HG03159 (cell line): ENCODE measurements at regions not wholly inside any gene's neighbourhood (a gene's known extent, or its start where the extent isn't known, plus 50 kb on each side); places are given as distances from the start of the nearest gene placed in this dataset.
"Not testable (repeated sequence)": the region's sequence is repeated elsewhere in the genome, so short reads cannot be mapped to it uniquely, and the experiment has no call there.

Source experiments
- ATAC-seq: cut with Tn5 transposase; IDR thresholded peaks from one replicate; pipeline ENCODE4 v1.9.1; 2021; ENCODE audit warnings: mild to moderate bottlenecking, moderate library complexity; ENCODE audit not compliant: unreplicated experiment

DNA sequence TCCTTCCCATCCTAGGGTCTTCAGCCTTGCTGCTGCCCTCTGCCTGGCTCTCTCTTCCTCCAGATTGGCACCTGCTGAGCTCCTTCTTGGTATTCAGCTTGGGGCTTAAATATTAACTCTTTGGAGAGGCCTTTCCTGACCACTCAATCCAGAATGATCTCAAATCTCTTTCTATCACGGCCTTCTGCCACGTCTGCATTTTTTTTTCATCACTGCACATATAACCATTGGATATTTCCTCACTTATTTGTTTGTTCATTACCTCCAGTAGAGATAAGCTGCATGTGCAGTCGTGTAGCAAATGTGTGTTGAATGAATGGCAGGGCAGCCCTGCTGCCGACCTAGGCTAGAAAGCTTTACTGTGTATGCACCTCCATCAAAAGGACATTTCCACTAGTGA, 51.6 kb upstream of the MPP7 start:
- no peak for ATAC-seq

DNA sequence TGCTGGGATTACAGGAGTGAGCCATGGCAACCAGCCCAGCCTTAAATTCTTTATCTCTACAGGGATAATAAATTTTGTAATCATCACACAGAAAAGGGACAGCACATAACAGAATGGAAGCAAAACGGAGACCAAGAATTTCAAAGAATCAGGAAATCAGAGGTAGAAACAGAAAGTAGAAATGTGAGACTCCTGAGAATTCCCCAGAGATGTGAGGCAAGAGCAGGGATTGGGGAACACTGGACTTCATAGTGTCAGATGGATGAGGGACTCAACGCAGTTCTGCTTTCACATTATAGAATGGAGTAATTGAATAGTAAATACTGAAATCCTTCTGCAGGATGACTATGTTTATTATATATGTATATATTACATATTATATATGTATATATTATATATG, 52.5 kb upstream of the MPP7 start:
- ATAC-seq: no peak

DNA sequence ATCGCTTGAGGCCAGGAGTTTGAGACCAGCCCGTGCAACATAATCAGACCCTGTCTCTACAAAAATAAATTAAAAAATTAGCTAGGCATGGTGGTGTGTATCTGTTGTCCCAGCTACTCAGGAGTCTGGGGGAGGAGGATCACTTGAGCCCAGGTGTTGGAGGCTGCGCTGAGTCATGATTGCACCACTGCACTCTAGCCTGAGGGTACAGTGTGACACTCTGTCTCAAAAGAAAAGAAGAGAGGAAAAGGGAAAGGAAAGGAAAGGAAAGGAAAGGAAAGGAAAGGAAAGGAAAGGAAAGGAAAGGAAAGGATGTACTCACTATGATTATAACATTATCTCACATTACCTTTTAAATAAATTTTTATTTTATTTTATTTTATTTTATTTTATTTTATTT, 56.5 kb upstream of the MPP7 start:
- ATAC-seq: no peak

DNA sequence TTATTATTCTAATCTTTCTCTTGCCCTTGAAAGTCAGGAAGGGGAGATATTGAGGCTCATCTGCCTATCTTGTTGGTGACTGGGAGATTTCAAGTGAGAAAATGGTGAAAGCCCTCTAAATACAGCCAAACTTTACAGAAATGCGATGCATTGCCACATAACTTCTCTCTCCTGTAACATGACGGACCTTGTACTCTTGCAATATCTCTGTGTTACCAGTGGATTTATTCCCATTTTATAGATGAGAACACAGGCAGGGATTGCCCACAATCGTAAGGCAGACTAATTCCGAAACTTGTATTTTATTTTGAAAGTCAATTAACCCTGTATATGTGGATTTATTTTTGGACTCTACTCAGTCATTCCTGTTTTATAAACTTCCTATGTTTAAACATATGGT, 57.3 kb upstream of the MPP7 start:
- no peak for ATAC-seq

DNA sequence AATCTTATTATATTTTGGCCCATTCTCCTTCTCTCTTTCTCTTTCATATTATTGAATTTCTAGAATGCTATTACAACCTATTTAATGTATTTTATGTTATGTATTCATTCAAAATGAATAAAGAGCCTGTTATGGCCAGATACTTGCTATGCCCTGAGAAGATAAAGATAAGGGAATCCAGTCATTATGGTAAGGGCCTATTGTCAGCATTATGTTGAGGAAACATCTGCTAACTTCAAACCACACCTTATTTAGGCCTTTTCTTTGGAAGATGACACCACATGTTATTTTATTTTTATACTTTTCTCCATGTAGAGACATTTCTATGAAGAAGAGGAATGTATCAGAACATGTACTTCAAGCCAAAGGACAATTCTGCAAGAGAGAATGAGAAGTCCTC, 60.5 kb upstream of the MPP7 start:
- ATAC-seq: no peak

DNA sequence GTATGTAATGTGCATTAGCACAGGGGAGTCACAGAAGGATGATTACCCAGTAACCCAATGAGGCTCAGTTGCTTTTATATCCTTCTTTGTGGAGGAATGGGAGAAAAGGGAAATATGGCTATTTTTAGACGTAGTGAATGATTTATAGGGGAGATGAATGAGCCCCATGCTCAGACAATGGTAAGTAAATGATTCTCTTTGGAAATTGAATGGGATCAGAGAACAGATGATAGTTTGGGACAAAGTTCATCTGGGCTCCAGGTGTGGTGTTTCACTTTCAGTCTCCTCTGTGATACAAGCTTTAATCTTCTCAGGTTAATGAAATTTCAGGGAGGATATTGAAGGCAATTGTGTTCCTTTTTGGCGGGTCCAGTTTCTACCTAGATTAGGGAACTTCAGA, 63.0 kb upstream of the MPP7 start:
- ATAC-seq: no peak

DNA sequence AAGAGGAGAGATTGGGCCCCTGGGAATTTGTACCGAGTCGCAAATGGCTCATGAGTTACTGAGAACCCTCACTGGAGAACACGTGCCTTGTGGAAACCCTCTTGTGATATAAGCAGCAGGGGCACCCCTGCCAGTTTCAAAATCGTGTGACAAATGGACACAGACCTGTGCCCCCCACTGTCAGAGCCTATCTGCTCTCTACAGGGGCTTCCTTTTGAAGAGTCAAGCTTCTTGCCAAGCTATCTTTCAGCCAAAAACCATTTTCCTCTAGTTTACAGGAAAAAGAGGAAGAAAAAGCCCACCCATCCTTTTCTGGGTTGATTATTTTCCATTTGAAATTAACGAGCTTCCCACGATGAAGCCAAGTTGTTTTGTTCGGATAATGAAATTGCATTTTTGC, 64.1 kb upstream of the MPP7 start:
- ATAC-seq: no peak

DNA sequence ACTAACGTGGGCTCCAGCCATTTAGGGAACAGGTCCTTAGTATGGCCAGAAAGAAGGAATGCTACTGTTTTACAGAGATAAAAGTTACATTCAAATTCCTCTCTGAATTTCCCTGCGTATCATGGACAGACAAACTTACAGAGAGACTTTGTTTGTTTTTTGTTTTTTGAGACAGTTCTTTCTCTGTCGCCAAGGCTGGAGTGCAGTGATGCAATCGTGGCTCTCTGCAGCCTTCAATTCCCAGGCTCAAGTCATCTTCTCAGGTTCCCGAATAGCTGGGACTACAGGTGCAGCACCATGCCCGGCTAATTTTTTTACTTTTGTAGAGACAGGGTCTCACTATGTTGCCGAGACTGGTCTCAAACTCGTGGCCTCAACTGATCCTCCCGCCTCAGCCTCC, 64.5 kb upstream of the MPP7 start:
- no peak for ATAC-seq

DNA sequence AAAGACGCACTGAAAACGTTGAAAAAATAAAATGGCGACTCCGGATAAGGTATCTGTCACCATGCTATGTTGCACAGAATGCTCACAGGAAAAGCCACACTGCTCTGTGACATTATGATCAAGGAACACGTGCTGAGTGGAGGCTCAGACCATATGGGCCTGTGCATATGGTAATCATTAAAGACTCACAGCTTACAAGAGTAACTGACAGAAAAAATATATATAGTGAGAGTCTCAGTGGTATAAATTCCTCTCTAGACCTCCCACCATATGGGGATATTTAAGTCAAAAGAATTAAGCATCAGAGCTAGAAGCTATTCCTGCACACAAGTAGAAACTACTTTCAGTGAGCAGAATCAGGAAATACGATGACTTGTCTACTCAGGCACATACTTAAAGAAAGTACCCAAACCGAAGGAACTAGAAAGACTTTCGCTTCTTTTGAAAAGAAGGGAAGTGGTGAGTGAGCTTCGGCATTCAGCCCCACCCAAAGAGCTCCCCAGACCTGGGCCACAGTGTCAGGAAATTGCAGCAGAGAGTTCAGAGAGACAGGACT, 65.1 kb upstream of the MPP7 start:
- ATAC-seq: peak; percentile 94

DNA sequence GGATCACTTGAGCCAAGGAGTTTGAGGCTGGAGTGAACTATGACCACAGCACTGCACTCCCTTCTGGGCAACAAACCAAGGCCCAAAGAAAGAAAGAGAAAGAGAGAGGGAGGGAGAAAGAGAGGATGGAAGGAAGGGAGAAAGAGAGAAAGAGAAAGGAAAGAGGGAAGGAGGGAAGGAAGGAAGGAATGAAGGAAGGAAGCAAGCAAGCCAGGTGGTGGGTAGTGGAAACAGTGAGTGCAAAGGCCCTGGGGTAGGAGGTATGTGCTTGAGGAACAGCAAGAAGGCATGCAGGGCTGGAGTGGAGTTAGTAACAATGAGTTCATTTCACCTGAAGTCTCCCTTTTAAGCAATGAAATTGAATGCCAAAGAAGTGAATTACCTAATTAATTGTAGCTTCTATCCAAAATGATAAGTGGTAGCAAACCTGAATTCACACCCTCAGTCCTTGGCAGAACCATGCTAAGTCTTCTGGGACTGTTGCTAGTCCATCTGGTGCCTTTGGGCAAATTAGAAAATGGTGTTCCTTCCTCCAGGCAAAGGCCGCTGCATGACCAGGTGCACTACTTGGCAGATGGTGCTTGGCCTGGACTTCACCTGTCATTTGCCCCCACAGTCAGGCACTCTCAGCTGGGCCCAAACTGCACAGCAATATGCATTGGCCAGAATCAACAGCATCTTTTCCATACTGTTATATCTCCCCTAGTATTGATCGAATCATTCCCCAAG, 67.4 kb upstream of the MPP7 start:
- no peak for ATAC-seq

DNA sequence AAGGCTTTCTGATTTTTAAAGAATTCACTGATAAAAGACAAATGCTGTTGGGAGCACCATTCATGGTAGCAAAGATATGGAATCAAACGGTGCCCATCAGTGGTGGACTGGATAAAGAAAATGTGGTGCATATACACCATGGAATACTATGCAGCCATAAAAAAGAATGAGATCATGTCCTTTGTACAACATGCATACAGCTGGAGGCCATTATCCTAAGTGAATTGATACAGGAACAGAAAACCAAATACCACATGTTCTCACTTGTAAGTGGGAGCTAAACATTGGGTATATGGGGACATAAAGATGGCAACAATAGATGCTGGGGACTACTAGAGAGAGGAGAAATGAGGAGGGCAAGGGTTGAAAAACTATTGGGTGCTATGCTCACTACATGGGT, 68.8 kb upstream of the MPP7 start:
- ATAC-seq: not testable (repeated sequence)

DNA sequence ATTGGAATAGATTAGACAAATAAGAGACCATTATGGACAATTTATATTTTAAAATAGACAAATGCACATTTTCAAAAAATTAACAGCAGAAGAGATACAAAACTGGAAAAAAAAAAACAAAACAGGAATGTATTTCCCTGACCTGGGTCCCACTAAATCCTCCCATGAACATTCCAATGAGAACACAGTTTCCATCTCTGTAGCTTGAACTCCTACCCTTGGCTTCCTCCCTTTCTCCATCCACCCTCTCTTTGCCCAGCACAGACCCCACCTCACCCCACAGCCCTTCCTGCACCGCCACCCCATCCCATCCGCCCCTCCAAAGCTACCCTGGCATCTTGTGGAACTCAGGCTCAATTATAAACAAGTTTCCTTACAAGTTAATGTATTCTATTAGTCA, 71.2 kb upstream of the MPP7 start:
- no peak for ATAC-seq

DNA sequence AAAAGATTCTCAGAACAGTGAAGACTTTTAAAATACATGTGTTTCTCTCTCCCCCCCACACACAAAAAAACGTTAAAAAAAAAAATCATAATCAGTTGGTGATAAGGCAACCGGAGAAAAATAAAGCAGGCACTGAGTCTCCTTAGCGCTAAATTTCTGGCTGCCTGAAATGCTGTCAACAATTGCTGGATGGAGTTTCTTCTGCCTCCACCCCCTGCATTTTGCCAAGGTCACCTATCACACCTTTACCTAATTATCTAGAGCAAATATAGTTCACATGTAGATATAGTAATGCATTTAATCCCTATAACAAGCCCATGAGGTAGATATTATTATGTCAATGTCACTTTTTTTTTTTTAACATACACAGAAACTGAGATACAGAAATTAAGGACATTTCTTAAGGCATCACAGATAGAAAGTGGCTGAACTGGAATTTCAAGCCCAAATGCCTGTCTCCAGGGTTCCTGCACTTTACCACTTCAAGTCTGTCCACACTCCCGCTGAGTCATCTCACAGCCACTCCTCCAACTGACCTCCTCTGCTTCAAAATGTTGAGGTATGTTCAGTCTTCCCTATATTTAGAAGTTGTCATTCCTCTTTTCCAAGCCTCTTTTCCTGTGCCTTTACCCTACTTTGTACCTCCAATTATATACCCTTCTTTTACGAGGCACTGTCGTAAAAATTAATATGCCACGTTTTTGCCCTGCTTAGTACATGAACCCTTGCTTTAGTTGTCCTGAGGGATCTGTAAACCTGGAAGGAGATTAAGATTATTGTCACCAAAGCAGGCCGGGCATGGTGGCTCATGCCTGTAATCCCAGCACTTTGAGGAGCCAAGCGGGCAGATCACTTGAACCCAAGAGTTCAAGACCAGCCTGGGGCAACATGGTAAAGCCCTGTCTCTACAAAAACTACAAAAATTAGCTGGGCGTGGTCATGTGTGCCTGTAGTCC, 72.8 kb upstream of the MPP7 start:
- no peak for ATAC-seq

DNA sequence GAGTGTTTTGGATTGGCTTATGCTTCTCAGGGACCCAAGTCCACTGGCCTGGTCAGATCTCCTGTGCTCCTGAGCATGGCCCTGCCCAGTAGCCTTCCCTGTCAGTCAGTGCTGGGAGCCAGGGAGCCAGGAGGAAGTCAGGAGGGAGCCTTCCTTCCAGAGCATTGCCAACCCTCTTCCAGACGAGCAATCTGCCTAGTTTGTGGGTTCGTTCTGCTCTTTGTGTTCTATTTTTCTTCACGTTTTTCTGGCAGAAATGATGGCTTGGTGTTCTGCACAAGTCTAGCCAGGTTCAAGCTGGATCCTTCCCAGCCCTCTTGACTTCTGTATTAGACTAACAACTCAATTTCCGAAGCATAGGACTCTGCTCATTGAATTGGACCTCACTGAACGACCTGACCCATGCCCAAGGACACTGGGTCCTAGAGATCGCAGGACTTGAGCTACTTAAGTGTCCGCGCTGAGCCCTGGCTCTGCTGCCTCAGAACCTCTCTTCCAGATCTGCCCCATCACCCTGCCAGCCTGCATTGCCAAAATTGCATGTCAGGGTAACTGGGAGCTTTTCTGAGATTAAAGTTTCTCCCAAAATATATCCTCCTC, 76.2 kb upstream of the MPP7 start:
- no peak for ATAC-seq

DNA sequence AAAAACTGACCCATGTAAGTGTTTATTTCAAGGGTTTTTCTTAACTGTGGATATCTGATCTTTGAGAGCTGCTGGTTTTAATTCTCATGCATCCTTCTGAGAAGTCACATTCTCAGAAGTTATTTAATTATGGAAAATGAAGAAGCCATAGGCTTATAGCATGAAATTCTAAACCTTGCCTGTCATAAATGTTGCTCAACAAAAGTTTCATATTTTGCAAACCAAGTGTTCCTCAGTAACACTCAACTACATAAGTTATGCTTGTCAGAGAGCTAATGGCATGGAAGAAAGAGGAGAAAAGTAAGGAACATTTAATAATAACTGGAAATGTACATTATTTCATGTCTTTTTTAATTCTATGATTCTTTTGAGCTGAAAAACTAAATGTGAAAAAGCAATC, 78.6 kb upstream of the MPP7 start:
- no peak for ATAC-seq

DNA sequence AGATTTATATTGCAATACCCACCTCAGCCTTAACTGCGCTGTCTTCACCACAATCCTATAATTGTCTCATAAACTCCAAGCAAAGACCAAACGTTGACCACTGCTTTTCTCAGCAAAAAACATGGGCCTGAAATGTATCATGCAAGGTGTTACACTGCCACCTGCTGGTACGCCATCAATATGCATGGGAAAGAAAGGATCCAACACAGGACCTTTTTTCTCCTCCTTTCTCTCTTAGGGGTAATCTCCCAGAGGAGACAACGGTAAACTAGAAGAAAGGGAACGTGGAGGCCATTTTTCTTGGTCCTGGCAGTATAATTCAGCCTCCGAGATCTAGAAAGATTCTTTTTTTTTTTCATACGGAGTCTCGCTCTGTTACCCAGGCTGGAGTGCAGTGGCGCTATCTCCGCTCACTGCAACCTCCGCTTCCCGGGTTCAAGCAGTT, 79.1 kb upstream of the MPP7 start:
- peak; percentile 95 for ATAC-seq

DNA sequence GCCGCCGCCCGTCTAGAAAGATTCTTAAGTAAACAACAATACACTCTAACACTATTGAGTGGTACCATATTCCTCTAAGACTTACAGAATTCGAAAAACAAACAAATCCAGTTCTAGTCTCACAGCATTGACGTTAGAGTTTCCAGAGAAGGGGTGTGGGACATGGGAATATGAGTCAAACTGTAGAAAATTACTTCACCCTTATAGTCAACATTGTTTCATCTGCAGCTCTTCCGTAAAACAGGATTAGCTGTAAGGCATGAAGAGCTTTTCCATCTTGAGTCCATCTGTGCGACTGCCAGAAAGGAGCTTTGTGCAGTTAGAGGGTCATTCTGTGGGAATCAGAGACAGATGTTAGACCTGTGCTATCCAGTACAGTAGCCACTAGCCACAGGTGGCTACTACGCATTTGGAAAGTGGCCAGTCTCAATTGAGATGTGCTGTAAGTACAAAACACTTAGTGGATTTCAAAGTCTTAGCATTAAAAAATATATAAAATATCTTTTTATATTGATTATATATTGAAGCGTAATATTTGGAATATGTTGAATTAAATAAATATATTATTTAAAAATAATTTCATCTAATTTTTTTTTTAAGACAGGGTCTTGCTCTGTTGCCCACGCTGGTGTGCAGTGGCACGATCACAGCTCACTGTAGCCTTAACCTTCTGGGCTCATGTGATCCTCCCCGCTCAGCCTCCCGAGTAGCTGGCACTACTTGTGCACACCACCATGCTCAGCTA, 79.8 kb upstream of the MPP7 start:
- ATAC-seq: no peak

DNA sequence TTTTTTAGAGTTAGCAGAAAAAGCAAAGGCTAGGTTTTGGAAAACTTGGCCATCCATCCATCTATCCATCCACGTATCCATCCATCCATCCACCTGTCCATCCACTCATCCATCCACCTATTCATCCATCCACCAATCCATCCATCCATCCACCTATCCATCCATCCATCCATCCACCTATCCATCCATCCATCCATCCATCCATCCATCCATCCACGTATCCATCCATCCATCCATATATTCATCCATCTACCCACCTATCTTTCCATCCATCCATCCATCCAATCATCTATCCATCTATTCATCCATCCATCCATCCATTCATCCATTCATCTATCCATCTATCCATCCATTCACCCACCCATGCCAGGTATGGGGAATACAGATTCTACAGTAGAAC, 81.7 kb upstream of the MPP7 start:
- ATAC-seq: no peak

DNA sequence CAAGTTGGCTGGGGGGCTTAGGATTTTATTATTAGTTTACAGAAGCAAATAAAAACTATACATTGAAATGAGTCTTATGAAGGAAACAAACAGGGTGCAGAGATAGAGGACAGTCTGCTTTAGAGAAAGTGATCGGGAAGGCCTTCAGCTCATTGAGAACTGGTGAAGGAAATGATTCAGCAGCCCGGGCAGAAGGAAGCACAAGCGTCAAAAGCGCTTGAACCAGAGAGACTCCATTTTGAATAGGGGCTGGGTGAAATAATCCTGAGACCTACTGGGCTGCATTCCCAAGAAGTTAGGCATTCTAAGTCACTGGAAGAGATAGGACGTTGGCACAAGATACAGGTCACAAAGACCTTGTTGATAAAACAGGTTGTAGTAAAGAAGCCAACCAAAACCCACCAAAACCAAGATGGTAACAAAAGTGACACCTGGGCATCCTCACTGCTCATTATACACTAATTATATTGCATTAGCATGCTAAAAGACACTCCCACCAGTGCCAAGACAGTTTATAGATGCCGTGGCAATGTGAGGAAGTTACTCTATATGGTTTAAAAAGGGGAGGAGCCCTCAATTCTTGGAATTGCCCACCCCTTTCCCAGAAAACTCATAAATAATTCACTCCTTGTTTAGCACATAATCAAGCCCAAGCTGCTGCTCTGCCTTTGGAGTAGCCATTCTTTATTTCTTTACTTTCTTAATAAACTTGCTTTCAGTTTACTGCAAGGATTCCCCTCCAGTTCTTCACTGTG, 83.1 kb upstream of the MPP7 start:
- no peak for ATAC-seq

DNA sequence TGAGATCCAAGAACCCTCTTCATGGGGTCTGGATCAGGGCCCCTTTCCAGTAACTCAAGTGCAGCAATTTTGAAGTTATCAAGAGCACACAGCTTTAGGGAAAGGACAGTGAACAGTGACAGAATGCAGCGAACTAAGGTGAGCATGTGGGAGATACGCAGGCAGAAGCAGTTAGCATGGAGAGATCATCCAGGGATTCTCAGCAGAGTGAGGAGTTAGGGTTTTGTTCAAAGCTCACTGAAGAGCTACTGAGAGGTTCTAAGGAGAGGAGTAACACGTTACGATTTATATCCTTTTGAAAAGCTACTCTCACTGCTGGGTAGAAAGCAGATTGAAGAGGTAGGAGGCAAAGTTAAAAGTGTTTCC, 83.6 kb upstream of the MPP7 start:
- no peak for ATAC-seq
